ENCODE measurements at regions not wholly inside any gene's neighbourhood (a gene's known extent, or its start where the extent isn't known, plus 50 kb on each side); places are given as distances from the start of the nearest gene placed in this dataset.

DNA sequence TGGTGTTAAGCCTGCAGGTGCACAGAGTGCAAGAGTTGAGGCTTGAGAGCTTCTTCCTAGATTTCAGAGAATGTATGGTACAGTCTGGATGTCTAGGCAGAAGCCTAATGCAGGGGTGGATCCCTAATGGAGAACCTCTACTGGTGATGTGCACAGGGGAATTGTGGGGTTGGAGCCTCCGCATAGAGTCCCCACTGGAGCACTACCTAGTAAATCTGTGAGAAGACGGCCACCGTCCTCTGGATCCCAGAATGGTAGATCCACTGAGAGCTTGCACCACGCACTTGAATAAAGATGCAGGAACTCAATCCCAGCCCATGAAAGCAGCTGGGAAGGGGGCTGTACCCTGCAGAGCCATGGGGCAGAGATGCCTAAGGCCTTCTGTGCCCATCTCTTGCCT is 699.4 kb upstream of the FAM174A start:
- TF ChIP-seq RELA (CRISPR knock-in tag; IDR thresholded peaks at IDR 0.05; ENCODE audit: borderline replicate concordance) (no peak), TEAD4 (CRISPR knock-in tag; IDR thresholded peaks at IDR 0.05) (no peak), TP53 (CRISPR knock-in tag; IDR thresholded peaks at IDR 0.05) (no peak), ZBTB21 (CRISPR knock-in tag; IDR thresholded peaks at IDR 0.05; ENCODE audit: borderline replicate concordance) (no peak), TEAD1 (CRISPR knock-in tag; IDR thresholded peaks at IDR 0.05) (no peak), NFE2L1 (CRISPR knock-in tag; IDR thresholded peaks at IDR 0.05) (no peak), ATF1 (CRISPR knock-in tag; IDR thresholded peaks at IDR 0.05) (no peak)
- TF ChIP-seq, protein P1, sequence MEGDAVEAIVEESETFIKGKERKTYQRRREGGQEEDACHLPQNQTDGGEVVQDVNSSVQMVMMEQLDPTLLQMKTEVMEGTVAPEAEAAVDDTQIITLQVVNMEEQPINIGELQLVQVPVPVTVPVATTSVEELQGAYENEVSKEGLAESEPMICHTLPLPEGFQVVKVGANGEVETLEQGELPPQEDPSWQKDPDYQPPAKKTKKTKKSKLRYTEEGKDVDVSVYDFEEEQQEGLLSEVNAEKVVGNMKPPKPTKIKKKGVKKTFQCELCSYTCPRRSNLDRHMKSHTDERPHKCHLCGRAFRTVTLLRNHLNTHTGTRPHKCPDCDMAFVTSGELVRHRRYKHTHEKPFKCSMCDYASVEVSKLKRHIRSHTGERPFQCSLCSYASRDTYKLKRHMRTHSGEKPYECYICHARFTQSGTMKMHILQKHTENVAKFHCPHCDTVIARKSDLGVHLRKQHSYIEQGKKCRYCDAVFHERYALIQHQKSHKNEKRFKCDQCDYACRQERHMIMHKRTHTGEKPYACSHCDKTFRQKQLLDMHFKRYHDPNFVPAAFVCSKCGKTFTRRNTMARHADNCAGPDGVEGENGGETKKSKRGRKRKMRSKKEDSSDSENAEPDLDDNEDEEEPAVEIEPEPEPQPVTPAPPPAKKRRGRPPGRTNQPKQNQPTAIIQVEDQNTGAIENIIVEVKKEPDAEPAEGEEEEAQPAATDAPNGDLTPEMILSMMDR (IDR thresholded peaks at IDR 0.05) = no peak
- TF ChIP-seq, protein P2, sequence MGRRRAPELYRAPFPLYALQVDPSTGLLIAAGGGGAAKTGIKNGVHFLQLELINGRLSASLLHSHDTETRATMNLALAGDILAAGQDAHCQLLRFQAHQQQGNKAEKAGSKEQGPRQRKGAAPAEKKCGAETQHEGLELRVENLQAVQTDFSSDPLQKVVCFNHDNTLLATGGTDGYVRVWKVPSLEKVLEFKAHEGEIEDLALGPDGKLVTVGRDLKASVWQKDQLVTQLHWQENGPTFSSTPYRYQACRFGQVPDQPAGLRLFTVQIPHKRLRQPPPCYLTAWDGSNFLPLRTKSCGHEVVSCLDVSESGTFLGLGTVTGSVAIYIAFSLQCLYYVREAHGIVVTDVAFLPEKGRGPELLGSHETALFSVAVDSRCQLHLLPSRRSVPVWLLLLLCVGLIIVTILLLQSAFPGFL (CRISPR knock-in tag; IDR thresholded peaks at IDR 0.05; ENCODE audit: borderline replicate concordance) = no peak
- TF ChIP-seq, protein P3, sequence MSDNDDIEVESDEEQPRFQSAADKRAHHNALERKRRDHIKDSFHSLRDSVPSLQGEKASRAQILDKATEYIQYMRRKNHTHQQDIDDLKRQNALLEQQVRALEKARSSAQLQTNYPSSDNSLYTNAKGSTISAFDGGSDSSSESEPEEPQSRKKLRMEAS (CRISPR knock-in tag; IDR thresholded peaks at IDR 0.05) = no peak
- TF ChIP-seq, protein P4, sequence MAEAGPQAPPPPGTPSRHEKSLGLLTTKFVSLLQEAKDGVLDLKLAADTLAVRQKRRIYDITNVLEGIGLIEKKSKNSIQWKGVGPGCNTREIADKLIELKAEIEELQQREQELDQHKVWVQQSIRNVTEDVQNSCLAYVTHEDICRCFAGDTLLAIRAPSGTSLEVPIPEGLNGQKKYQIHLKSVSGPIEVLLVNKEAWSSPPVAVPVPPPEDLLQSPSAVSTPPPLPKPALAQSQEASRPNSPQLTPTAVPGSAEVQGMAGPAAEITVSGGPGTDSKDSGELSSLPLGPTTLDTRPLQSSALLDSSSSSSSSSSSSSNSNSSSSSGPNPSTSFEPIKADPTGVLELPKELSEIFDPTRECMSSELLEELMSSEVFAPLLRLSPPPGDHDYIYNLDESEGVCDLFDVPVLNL (CRISPR knock-in tag; IDR thresholded peaks at IDR 0.05; ENCODE audit: borderline replicate concordance, low read depth) = no peak
- TF ChIP-seq, protein P5, sequence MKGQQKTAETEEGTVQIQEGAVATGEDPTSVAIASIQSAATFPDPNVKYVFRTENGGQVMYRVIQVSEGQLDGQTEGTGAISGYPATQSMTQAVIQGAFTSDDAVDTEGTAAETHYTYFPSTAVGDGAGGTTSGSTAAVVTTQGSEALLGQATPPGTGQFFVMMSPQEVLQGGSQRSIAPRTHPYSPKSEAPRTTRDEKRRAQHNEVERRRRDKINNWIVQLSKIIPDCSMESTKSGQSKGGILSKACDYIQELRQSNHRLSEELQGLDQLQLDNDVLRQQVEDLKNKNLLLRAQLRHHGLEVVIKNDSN (CRISPR knock-in tag; IDR thresholded peaks at IDR 0.05) = no peak

Measured in WTC11 (cell line).